Kidney epithelial cell (primary cell): ENCODE measurements at regions not wholly inside any gene's neighbourhood (a gene's known extent, or its start where the extent isn't known, plus 50 kb on each side); places are given as distances from the start of the nearest gene placed in this dataset.

Source experiments
- DNase-seq: peaks from one replicate; pipeline ENCODE4 v3.0.0-alpha.2; 2010; ENCODE audit warnings: low read depth
- H3K27me3 ChIP-seq: 2 replicates; pipeline ENCODE4 v1.6.0; 2011; ENCODE audit warnings: low read length; ENCODE audit not compliant: control insufficient read depth, insufficient read depth
- H3K36me3 ChIP-seq: 2 replicates; pipeline ENCODE4 v1.5.1; 2011; ENCODE audit warnings: low read length; ENCODE audit not compliant: control insufficient read depth, insufficient read depth
- H3K4me3 ChIP-seq: 2 replicates; pipeline ENCODE4 v1.5.1; 2011; ENCODE audit warnings: low read depth, mild to moderate bottlenecking, control low read depth, low read length
- CTCF ChIP-seq: IDR thresholded peaks from 2 replicates; pipeline ENCODE4 v1.5.1; 2011; ENCODE audit warnings: mild to moderate bottlenecking, moderate library complexity, low read length, control low read depth, inconsistent platforms; ENCODE audit not compliant: insufficient read depth, poor library complexity, severe bottlenecking

- Histone ChIP-seq H3K27me3 (no peaks in the 10 kb centered on the region), H3K36me3 (no peaks in the 10 kb centered on the region), H3K4me3 (no peak overlapping the region)
- no peak for DNase-seq
- no peak for TF ChIP-seq CTCF
These were observed 73.6 kb upstream of the ADAMTS16 start for GRCh38 chr5:5066276-5067186.

GRCh38 chr5:5069851-5070250 is 70.3 kb upstream of the ADAMTS16 start:
- no peak for TF ChIP-seq CTCF
- Histone ChIP-seq H3K36me3 (no peaks in the 10 kb centered on the region), H3K27me3 (no peaks in the 10 kb centered on the region), H3K4me3 (no peak overlapping the region)
- no peak for DNase-seq

- DNase-seq, result no peak
- no peak for TF ChIP-seq CTCF
- no peaks in the 10 kb centered on the region for H3K27me3 ChIP-seq
- no peaks in the 10 kb centered on the region for H3K36me3 ChIP-seq
- H3K4me3 ChIP-seq, result no peak overlapping the region
These were observed 68.6 kb upstream of the ADAMTS16 start for GRCh38 chr5:5071554-5071953.

GRCh38 chr5:5077236-5077635 is 62.9 kb upstream of the ADAMTS16 start:
- no peak for TF ChIP-seq CTCF
- DNase-seq, result no peak
- Histone ChIP-seq H3K27me3 (no peaks in the 10 kb centered on the region), H3K4me3 (no peak overlapping the region), H3K36me3 (no peaks in the 10 kb centered on the region)

- Histone ChIP-seq H3K4me3 (no peak overlapping the region), H3K36me3 (no peaks in the 10 kb centered on the region), H3K27me3 (no peaks in the 10 kb centered on the region)
- DNase-seq, result no peak
- peak; percentile 29 for TF ChIP-seq CTCF
These were observed 61.9 kb upstream of the ADAMTS16 start for GRCh38 chr5:5078009-5078897.
